PFSK-1 (cell line): ENCODE measurements at regions not wholly inside any gene's neighbourhood (a gene's known extent, or its start where the extent isn't known, plus 50 kb on each side); places are given as distances from the start of the nearest gene placed in this dataset.

Experiments used
- FOXP2 ChIP-seq: optimal IDR thresholded peaks from 2 replicates; pipeline ENCODE3; 2011; ENCODE audit warnings: borderline replicate concordance, control low read depth, inconsistent platforms; ENCODE audit not compliant: insufficient read depth; ENCODE audit errors: extremely low read length, extremely low read depth
- POLR2AphosphoS5 ChIP-seq: IDR thresholded peaks from 2 replicates; pipeline ENCODE4 v1.6.1; 2012; ENCODE audit warnings: low read depth, mild to moderate bottlenecking, control low read depth, low read length, moderate library complexity
- SIN3A ChIP-seq: IDR thresholded peaks from 2 replicates; pipeline ENCODE4 v1.6.1; 2012; ENCODE audit warnings: mild to moderate bottlenecking, low read length, moderate library complexity, borderline replicate concordance; ENCODE audit not compliant: insufficient read depth
- TAF1 ChIP-seq: IDR thresholded peaks from 2 replicates; pipeline ENCODE4 v1.6.1; 2012; ENCODE audit warnings: low read length, control low read depth, borderline replicate concordance; ENCODE audit not compliant: insufficient read depth
- TF ChIP-seq, protein P1 (sequence below), 2 experiments: IDR thresholded peaks; 2 replicates each; pipeline versions ENCODE4 v1.6.1 to v1.8.0; 2011 to 2012; ENCODE audit warnings: low read depth in 2 of 2, low read length in 2 of 2, control low read depth in 1 of 2, inconsistent platforms in 1 of 2, mild to moderate bottlenecking in 1 of 2, moderate library complexity in 1 of 2; ENCODE audit not compliant: insufficient read depth in 1 of 2

- TF ChIP-seq TAF1 (no peak), POLR2AphosphoS5 (no peak), SIN3A (no peak), FOXP2 (no peak)
- TF ChIP-seq, protein P1, sequence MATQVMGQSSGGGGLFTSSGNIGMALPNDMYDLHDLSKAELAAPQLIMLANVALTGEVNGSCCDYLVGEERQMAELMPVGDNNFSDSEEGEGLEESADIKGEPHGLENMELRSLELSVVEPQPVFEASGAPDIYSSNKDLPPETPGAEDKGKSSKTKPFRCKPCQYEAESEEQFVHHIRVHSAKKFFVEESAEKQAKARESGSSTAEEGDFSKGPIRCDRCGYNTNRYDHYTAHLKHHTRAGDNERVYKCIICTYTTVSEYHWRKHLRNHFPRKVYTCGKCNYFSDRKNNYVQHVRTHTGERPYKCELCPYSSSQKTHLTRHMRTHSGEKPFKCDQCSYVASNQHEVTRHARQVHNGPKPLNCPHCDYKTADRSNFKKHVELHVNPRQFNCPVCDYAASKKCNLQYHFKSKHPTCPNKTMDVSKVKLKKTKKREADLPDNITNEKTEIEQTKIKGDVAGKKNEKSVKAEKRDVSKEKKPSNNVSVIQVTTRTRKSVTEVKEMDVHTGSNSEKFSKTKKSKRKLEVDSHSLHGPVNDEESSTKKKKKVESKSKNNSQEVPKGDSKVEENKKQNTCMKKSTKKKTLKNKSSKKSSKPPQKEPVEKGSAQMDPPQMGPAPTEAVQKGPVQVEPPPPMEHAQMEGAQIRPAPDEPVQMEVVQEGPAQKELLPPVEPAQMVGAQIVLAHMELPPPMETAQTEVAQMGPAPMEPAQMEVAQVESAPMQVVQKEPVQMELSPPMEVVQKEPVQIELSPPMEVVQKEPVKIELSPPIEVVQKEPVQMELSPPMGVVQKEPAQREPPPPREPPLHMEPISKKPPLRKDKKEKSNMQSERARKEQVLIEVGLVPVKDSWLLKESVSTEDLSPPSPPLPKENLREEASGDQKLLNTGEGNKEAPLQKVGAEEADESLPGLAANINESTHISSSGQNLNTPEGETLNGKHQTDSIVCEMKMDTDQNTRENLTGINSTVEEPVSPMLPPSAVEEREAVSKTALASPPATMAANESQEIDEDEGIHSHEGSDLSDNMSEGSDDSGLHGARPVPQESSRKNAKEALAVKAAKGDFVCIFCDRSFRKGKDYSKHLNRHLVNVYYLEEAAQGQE (IDR thresholded peaks at IDR 0.05; ENCODE audit: insufficient read depth in 1 of 2, low read depth in 2 of 2, low read length in 2 of 2) = no peak
These were observed 276.0 kb downstream of the AUH start for GRCh38 chr9:91085517-91086291.

DNA sequence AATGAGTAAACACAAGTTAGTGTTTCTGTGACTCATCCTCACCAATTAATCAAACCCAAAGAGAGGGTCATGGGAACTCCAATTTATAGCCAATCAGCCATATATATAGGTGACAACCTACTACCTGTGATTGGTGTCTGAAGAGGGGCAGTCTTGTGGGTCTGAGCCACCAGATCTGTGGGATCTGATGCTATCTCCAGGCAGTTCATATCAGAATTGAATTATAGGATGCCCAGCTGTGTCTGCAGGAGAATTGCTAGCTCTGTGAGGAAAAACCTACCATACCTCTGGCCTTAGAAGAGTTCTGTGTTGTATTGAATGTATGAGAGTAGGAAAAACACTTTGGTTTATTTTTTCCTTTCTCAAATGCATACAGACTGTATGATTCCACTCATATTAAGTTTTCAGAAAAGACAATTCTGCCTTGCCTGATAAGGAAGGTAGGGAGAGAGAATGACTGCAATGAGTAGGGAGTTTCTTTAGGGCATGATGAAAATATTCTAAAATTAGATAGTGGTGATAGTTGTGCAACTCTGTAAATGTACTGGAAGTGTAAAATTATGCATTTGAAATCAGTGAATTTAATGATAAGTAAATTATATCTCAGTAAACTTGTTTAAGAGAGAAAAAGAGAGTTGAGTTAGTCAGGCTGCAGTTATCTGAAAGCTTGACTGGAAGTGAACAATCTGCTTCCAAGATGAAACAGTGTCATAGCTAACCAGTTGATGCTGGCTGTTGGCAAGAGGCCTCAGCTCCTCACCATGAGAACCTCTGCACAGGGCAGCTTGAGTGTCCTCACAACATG, 274.9 kb downstream of the AUH start:
- TF ChIP-seq POLR2AphosphoS5 (no peak), SIN3A (no peak), TAF1 (no peak), FOXP2 (no peak)
- TF ChIP-seq, protein P1 (IDR thresholded peaks at IDR 0.05; ENCODE audit: insufficient read depth in 1 of 2, low read depth in 2 of 2, low read length in 2 of 2) = no peak

GRCh38 chr9:91087462-91087759, 274.3 kb downstream of the AUH start:
- TF ChIP-seq FOXP2 = no peak

GRCh38 chr9:91089405-91090129, 272.2 kb downstream of the AUH start:
- TF ChIP-seq TAF1 = no peak
- TF ChIP-seq SIN3A = no peak
- no peak for TF ChIP-seq POLR2AphosphoS5
- no peak for TF ChIP-seq FOXP2
- TF ChIP-seq, protein P1 (IDR thresholded peaks at IDR 0.05; ENCODE audit: insufficient read depth in 1 of 2, low read depth in 2 of 2, low read length in 2 of 2) = no peak

- TF ChIP-seq FOXP2 (no peak), POLR2AphosphoS5 (no peak), TAF1 (no peak), SIN3A (no peak)
- TF ChIP-seq, protein P1 (IDR thresholded peaks at IDR 0.05; ENCODE audit: insufficient read depth in 1 of 2, low read depth in 2 of 2, low read length in 2 of 2) = no peak
These were observed 271.6 kb downstream of the AUH start for GRCh38 chr9:91090130-91090410.
